NCI-H1417 treated with DMSO at 0.1 percent for 48 hours (cell line): ENCODE measurements at regions not wholly inside any gene's neighbourhood (a gene's known extent, or its start where the extent isn't known, plus 50 kb on each side); places are given as distances from the start of the nearest gene placed in this dataset.
A peak's percentile ranks its signal among the peaks of the same experiment; 100 is the strongest.
"Not testable (repeated sequence)": the region's sequence is repeated elsewhere in the genome, so short reads cannot be mapped to it uniquely, and the experiment has no call there.

Experiments
- DNase-seq: peaks from one replicate; lab custom pipeline; 2025; lab: John Stamatoyannopoulos, UW

DNA sequence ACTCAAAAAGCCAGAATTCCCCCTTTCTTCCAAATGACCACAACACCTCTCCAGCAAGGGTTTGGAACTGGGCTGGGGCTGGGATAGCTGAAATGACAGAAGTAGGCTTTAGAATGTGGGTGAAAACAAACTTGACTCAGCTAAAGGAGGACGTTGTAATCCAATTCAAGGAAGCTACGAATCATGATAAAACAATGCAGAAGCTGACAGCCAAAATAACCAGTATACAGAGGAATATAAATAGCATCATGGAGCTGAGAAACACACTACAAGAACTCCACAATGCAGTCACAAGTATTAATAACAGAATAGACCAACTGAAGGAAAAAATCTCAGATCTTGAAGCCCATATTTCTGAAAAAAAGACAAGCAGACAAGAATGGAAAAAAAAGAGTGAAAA, 95.8 kb upstream of the TET2 start:
- no peak for DNase-seq

DNA sequence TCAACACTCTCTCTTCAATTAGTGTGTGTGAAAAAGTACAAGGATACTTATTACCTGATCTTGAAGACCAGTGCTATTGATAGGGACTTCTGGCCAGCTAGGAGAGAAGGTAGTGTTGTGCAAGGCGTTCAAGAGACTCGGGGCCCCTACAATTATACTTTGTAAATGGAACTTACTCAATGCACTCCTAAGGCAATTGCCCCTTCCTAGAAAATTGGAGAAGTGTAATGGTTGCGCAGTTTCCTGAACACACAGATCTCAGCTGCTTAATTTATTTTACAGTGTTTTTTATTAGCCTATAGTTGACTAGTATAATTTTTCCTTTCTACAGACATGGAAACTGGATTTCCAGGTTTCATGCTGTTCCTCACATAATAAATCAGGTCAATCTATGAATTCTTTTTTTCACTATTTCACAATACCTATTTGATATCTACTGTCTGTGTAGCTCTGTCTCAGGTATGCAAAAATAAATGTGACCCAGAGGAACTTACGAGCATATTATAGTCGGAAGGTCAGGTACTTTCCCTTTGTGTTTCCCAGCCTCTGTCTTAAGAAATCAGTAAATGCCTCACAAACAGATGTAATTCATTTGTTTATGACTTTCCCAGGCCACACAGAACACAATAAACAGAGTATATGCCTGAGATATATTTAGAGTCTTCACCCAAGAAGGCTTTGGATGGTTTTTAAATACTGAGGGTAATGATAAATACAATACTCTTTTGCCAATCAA, 89.1 kb upstream of the TET2 start:
- no peak for DNase-seq

DNA sequence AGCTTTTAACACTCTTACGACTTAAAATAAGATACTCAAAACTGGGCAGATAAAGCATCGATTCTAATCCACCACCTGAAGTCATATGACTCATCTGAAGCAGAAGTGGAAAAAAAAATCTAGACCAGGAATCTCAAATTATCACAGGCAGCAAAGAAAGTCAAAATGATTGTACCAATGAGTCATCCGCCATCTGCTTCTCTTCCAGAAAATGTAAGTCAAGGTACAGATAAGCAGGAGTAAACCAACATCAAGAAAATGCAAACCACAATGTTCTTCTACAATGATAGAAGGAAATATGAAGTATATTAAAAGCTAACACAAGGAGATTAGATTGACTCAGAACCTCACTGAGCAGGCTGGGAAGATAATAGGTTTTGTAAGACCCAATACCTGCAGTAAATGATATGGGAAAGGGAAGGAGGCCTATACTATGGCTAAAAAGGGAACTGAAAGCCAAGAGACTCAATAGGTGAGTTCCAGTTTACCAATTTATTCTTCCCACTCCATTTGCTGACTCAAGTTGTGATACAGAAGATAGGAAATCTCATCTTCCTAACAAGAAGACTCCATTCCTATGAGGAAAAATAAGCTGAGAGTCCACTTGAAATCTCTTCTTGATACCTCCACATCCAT, 88.4 kb upstream of the TET2 start:
- no peak for DNase-seq

- DNase-seq = no peak
These were observed 87.3 kb upstream of the TET2 start for GRCh38 chr4:105059337-105059736.

GRCh38 chr4:105060628-105061027, 86.0 kb upstream of the TET2 start:
- DNase-seq = no peak

- no peak for DNase-seq
These were observed 85.5 kb upstream of the TET2 start for GRCh38 chr4:105061136-105061696.

GRCh38 chr4:105061731-105062130, 84.9 kb upstream of the TET2 start:
- no peak for DNase-seq

GRCh38 chr4:105066401-105066800, 80.3 kb upstream of the TET2 start:
- no peak for DNase-seq

GRCh38 chr4:105067431-105067830, 79.2 kb upstream of the TET2 start:
- DNase-seq = no peak

GRCh38 chr4:105067946-105068345, 78.7 kb upstream of the TET2 start:
- DNase-seq = no peak

DNA sequence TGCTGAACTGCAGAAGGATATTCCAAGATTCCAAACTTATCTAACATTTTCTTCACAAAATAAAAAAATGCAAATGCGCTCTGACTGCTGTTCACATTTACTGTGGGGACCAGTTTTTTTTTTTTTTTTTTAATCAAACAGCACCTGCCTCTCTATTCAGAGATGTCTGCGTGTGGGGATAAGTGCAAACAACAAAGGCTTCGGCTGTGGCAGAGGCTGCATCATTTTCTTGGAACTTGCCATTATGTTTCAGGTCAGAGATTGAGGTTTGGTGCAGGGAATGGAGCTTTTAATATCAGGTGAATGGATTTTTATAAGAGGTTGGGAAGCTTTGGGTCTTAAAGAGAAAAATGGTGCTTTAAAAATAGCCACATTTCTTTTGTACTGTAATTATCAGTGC, 78.2 kb upstream of the TET2 start:
- DNase-seq = peak; percentile 86

GRCh38 chr4:105072095-105072494, 74.6 kb upstream of the TET2 start:
- DNase-seq = not testable (repeated sequence)

DNA sequence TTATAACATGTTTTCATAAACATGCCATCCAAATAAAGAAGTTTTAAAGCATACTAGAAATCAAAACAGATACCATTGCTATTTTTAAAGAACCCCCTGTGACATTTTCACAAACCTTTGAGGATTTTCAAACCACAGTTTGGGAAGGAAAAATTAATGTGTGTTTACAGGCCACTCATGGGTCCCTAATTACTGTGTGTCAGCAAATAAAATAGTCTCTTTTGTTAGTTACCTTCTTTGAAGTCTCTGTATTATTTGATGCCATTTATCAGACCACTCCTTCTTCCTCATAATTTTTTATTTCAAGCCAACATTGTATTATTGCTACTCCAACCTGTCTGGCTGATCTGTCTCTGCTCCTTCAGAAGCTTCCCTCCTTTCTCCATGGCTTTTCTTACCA, 72.6 kb upstream of the TET2 start:
- no peak for DNase-seq

GRCh38 chr4:105075045-105075444, 71.6 kb upstream of the TET2 start:
- DNase-seq = no peak

DNA sequence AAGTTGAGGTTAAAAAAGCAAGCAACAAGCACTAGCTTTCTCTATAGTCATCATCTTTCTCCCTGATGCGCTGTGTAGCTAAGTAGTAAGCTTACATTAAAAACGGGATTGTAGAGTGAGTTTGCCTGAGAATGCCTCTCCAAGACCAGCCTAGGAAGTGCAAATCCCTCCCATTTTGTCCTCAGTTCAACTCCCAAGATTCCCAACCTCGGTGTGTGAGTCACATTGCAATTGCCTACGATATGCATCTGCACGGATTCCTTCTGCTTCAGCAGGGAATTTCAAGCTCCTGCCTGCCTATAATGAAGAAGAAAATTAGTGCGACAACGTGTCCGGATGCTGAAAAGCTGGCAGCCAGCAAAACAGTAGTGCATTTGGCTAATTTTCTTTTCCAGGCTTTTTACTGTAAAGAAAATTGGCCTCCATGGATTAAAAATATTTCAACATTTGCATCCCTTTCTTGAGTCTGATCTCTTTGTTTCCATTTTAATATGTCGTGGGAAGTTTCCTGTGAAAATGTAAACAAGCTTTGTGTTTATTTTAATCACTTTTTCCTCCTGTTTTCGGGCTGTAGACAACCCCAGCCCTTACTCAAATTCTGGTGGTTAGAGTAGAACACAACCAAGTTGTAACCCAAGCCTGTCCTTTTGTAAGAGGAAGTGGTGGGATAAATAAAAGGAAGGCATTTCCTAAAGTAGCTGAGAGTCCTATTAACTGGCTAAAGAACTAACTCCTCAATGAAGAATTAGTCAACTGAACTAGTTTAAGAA, 58.4 kb upstream of the TET2 start:
- DNase-seq = no peak

DNA sequence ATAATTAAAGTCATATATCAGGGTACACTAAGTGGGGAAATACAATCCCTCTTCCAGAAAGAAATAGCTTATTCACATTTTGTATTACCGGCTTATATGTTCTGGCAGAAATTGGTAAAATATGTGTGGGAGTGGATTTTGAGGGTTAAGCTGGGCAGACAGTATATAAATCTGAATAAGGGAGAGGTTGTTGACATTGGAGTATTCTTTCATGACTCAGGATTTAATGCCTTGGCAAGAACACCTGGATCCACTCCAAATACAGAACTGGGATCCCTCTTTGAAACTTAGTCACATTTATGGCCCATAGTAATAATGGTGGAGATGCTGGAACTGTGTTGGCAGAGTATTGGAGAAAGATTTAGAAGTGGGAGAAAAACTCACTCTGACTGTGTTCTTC, 54.3 kb upstream of the TET2 start:
- DNase-seq = no peak

DNA sequence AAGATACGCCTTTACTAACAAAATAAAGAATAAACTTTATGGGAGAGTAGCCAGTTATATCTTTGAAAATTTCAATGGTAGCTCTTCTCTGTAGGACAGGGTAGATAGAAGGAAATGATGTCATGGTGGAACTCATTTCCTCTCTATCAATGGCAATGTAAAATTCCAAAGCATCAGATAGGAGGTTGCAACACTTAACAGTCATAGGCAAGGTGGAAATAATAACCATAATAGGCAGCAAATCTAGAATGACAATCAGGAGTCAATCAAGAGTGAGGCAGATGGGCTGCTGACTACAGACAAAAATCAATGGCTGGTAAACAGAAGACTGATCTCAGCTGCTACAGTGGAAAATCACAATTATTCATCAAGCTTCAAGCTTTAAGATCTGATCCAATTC, 53.9 kb upstream of the TET2 start:
- no peak for DNase-seq

GRCh38 chr4:105093975-105094374, 52.7 kb upstream of the TET2 start:
- DNase-seq = no peak
